Glutamatergic neuron (in vitro differentiated cells): ENCODE measurements at regions not wholly inside any gene's neighbourhood (a gene's known extent, or its start where the extent isn't known, plus 50 kb on each side); places are given as distances from the start of the nearest gene placed in this dataset.

Experiments
- DNase-seq: peaks from one replicate; pipeline ENCODE4 v3.0.0; 2022
- H3K27ac Mint-ChIP-seq: one replicate; pipeline ENCODE4 v1.8.0; 2020; ENCODE audit warnings: mild to moderate bottlenecking, mixed read lengths, inconsistent platforms; ENCODE audit not compliant: unreplicated experiment
- H3K27me3 Mint-ChIP-seq: one replicate; pipeline ENCODE4 v1.8.0; 2020; ENCODE audit warnings: mild to moderate bottlenecking, moderate library complexity, mixed read lengths, inconsistent platforms; ENCODE audit not compliant: unreplicated experiment
- H3K36me3 Mint-ChIP-seq: one replicate; pipeline ENCODE4 v1.8.0; 2020; ENCODE audit warnings: mild to moderate bottlenecking, mixed read lengths, inconsistent platforms; ENCODE audit not compliant: unreplicated experiment
- H3K4me1 Mint-ChIP-seq: one replicate; pipeline ENCODE4 v1.8.0; 2020; ENCODE audit warnings: mild to moderate bottlenecking, low read depth, mixed read lengths, inconsistent platforms; ENCODE audit not compliant: unreplicated experiment
- H3K4me3 Mint-ChIP-seq: one replicate; pipeline ENCODE4 v1.8.0; 2020; ENCODE audit warnings: mild to moderate bottlenecking, mixed read lengths, inconsistent platforms; ENCODE audit not compliant: unreplicated experiment
- H3K9me3 Mint-ChIP-seq: one replicate; pipeline ENCODE4 v1.8.0; 2020; ENCODE audit warnings: mild to moderate bottlenecking, moderate library complexity, mixed read lengths, inconsistent platforms; ENCODE audit not compliant: unreplicated experiment
- TF ChIP-seq, protein P1 (sequence below): fragments of 200-600 bp; sonication (generic); IDR thresholded peaks from one replicate; pipeline ENCODE4 v1.5.0; 2021; ENCODE audit not compliant: partially characterized antibody, unreplicated experiment

DNA sequence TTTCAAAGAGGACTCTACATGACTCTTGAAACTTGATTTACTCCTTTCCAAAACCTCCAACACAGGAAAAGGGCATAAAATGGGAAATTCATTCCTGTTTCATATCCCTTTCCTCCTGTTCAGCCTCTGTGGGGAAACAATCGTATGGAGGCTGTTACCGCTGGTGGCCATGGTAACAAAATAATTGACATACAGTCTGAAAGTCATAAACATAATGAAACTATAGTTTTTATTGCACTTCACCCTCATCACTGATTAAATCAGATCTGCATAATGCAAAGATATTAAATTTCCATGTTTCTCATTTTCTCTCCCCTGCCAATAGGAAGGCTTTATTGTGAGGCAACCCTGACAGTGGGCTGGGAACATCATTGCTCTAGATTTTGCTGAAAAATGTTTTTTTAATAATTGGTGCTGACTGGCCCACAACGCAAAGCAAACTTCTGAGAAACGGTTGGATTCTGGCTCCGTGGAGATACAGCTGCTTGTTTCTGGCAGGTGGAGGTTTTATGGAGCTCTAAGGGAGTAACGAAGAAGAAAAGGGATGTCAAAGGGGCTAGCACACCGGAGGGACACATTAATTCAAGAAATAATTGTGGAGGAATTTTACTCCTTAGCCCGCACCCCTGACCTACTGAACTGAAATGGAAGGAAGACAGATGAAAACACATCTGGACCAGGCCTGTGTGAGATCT, 154.2 kb upstream of the SHISA6 start:
- Mint-ChIP-seq H3K36me3 (peaks cover 3% of the 10 kb centered on the region), H3K4me1 (no peaks in the 10 kb centered on the region), H3K27me3 (no peaks in the 10 kb centered on the region), H3K4me3 (no peak overlapping the region), H3K9me3 (no peaks in the 10 kb centered on the region), H3K27ac (no peak overlapping the region)
- no peak for DNase-seq
- TF ChIP-seq, protein P1, sequence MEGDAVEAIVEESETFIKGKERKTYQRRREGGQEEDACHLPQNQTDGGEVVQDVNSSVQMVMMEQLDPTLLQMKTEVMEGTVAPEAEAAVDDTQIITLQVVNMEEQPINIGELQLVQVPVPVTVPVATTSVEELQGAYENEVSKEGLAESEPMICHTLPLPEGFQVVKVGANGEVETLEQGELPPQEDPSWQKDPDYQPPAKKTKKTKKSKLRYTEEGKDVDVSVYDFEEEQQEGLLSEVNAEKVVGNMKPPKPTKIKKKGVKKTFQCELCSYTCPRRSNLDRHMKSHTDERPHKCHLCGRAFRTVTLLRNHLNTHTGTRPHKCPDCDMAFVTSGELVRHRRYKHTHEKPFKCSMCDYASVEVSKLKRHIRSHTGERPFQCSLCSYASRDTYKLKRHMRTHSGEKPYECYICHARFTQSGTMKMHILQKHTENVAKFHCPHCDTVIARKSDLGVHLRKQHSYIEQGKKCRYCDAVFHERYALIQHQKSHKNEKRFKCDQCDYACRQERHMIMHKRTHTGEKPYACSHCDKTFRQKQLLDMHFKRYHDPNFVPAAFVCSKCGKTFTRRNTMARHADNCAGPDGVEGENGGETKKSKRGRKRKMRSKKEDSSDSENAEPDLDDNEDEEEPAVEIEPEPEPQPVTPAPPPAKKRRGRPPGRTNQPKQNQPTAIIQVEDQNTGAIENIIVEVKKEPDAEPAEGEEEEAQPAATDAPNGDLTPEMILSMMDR: no peak

DNA sequence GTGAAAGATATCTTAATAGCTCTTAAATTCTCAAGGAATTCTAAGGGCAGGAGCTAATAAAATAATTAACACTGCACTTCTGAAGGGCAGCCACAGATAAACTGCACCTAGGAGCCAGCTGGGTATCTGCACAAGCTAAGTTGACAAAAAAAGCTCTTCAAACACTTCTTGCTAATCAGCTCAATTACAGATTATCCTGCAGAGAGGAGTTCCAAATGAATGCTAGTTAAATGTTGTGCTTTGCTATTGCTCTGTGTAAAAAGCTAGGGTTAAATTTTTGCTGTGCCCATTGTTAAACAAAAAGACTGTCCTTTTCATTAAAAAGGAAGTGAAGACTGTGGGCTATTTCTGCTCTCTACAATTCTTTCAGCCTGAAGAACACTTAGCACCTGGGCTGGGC, 158.5 kb upstream of the SHISA6 start:
- H3K27ac Mint-ChIP-seq: no peak overlapping the region
- TF ChIP-seq, protein P1: no peak
- H3K36me3 Mint-ChIP-seq: peaks cover under 1% of the 10 kb centered on the region
- DNase-seq: no peak
- H3K4me3 Mint-ChIP-seq: no peak overlapping the region
- H3K9me3 Mint-ChIP-seq: no peaks in the 10 kb centered on the region
- no peaks in the 10 kb centered on the region for H3K4me1 Mint-ChIP-seq
- H3K27me3 Mint-ChIP-seq: no peaks in the 10 kb centered on the region

DNA sequence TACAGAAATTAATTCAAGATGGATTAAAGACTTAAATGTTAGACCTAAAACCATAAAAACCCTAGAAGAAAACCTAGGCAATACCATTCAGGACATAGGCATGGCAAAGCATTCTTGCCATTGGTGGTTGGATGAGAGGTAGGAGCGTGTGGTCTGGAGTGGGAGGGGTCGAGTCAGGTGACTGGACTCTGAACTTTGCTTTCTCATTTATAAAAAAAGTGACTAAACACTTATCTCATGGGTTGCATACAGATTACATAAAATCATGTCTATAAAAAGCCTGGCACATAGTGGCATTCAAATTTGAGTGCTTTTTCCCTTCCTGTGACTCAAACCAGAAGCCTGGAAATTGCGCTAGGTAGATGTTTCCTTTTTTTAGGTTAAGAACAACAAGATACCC, 159.7 kb upstream of the SHISA6 start:
- TF ChIP-seq, protein P1: no peak
- H3K9me3 Mint-ChIP-seq: no peaks in the 10 kb centered on the region
- H3K27ac Mint-ChIP-seq: no peak overlapping the region
- H3K36me3 Mint-ChIP-seq: no peaks in the 10 kb centered on the region
- H3K4me3 Mint-ChIP-seq: no peak overlapping the region
- DNase-seq: no peak
- H3K27me3 Mint-ChIP-seq: no peaks in the 10 kb centered on the region
- H3K4me1 Mint-ChIP-seq: no peaks in the 10 kb centered on the region

DNA sequence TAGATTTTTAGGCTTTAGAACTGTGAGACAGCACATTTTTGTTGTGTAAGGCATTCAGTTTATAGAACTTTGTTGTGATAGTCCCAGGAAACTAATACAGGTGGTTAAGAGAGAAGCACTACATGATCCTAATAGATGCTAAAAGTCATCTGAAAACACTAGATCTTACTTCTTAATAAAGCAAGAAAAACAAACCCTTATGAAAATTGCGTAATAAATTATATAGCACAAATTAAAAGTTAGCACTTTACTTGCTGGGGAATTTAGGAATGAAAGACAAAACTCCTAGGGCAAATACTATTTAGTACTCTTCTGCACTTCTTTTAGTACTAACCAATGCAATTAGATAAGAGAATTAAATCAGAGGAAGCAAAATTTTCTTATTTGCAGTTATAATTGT, 163.3 kb upstream of the SHISA6 start:
- TF ChIP-seq, protein P1: no peak
- Mint-ChIP-seq H3K36me3 (no peaks in the 10 kb centered on the region), H3K9me3 (no peaks in the 10 kb centered on the region), H3K4me3 (no peak overlapping the region), H3K27me3 (no peaks in the 10 kb centered on the region), H3K27ac (no peak overlapping the region), H3K4me1 (no peaks in the 10 kb centered on the region)
- no peak for DNase-seq

DNA sequence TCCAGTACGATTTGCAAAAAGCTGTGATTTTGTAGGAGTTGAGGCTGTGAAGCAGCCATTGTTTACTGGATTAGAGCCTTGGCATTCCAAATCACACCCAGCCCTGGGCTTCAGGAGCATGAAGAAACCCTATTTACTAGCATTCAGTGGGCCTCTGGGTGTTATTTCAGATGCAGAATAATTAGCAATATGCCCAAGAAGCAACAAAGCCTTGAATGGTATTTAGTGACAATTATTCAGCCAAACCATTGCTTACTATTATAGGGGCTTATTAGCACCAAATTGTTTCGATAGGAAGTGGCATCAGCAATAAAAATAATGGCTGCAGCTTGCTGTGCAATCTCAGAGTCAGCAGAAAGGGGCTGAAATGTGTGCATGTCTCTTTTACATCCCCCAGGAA, 166.6 kb upstream of the SHISA6 start:
- TF ChIP-seq, protein P1: no peak
- Mint-ChIP-seq H3K9me3 (no peaks in the 10 kb centered on the region), H3K36me3 (peaks cover 5% of the 10 kb centered on the region), H3K27ac (no peak overlapping the region), H3K27me3 (no peaks in the 10 kb centered on the region), H3K4me3 (no peak overlapping the region), H3K4me1 (no peaks in the 10 kb centered on the region)
- no peak for DNase-seq
